Adrenal gland (tissue), 9 donors: ENCODE measurements at regions not wholly inside any gene's neighbourhood (a gene's known extent, or its start where the extent isn't known, plus 50 kb on each side); places are given as distances from the start of the nearest gene placed in this dataset.

Source experiments
- DNase-seq, 7 donors: peaks; one replicate each; pipeline ENCODE4 v3.0.0-alpha.2; 2019 to 2020
- H3K27ac ChIP-seq, 5 donors: fragments of 200-600 bp; sonication (generic) in 4 of 5; 1 replicate in 3 of 5; 2 replicates in 2 of 5; pipeline versions ENCODE4 v1.5.1 to v1.8.0; 2016 to 2020; ENCODE audit warnings: mild to moderate bottlenecking in 1 of 5
- H3K27me3 ChIP-seq: fragments of 200-600 bp; 2 replicates; pipeline ENCODE4 v1.8.0; 2021
- H3K36me3 ChIP-seq, 2 donors: fragments of 200-600 bp; replicated peaks in 1 of 2; 1 replicate in 1 of 2; 2 replicates in 1 of 2; pipeline versions ENCODE4 v1.5.1 to v1.8.0; 2018 to 2022
- H3K4me1 ChIP-seq, 2 donors: fragments of 200-600 bp; replicated peaks in 1 of 2; 1 replicate in 1 of 2; 2 replicates in 1 of 2; pipeline versions ENCODE4 v1.5.1 to v1.8.0; 2018 to 2021
- H3K4me3 ChIP-seq, 4 donors: fragments of 200-600 bp; sonication (generic) in 3 of 4; one replicate each; pipeline ENCODE4 v1.5.1; 2016 to 2018
- H3K9me3 ChIP-seq, 3 donors: fragments of 200-600 bp; sonication (generic) in 1 of 3; replicated peaks in 1 of 3; 1 replicate in 2 of 3; 2 replicates in 1 of 3; pipeline versions ENCODE4 v1.5.1 to v1.8.0; 2016 to 2021
- POLR2A ChIP-seq, 2 donors: fragments of 450-650 bp; IDR thresholded peaks; one replicate each; pipeline ENCODE4 v1.6.1; 2017; ENCODE audit warnings: antibody characterized with exemption in 2 of 2, mild to moderate bottlenecking in 2 of 2, moderate library complexity in 1 of 2
- WGBS, 4 donors: extraction: QIAGEN DNeasy Blood & Tissue Kit in 2 of 4; methylation state at CpG; one replicate each; pipeline versions ENCODE4 v1.1.5 to v1.1.7; 2013 to 2017; 5-methylcytosine and 5-hydroxymethylcytosine counted together
- intact Hi-C, 2 donors: fragments of 100-400 bp; cut with DNase I; formaldehyde crosslinking; loops; one replicate each; pipeline versions ENCODE4 v1.14.1 to v1.15.0; 2022 to 2023
- TF ChIP-seq, protein P1 (sequence below), 6 experiments: fragments of 450-650 bp in 4 of 6; fragments of 200-600 bp in 2 of 6; sonication (generic) in 1 of 6; IDR thresholded peaks; 1 replicate in 5 of 6; 2 replicates in 1 of 6; pipeline versions ENCODE4 v1.5.1 to v1.8.0; 2016 to 2021; ENCODE audit warnings: antibody characterized with exemption in 6 of 6, mild to moderate bottlenecking in 2 of 6, moderate library complexity in 1 of 6
- donor health status: healthy with polysubstance abuse.
- donor health status: Bipolar disorder and iron deficiency.
- donor health status: DM: yes; HTN: yes; CAD: no.
- donor health status: DM: no; HTN: no; CAD: no.
- donor health status: DM: no; HTN: no; CAD: no.

GRCh38 chr4:121213940-121214339 lies 49.8 kb upstream of the TNIP3 start:
- Histone ChIP-seq H3K27me3 (no peaks in the 10 kb centered on the region), H3K4me3 (no peak overlapping the region), H3K9me3 (no peaks in the 10 kb centered on the region), H3K27ac (no peak overlapping the region), H3K4me1 (no peaks in the 10 kb centered on the region), H3K36me3 (no peaks in the 10 kb centered on the region)
- WGBS, 4 donors: 85 to 91% (median 90%) methylated on average over 7 of the region's 7 CpGs
- TF ChIP-seq, protein P1, sequence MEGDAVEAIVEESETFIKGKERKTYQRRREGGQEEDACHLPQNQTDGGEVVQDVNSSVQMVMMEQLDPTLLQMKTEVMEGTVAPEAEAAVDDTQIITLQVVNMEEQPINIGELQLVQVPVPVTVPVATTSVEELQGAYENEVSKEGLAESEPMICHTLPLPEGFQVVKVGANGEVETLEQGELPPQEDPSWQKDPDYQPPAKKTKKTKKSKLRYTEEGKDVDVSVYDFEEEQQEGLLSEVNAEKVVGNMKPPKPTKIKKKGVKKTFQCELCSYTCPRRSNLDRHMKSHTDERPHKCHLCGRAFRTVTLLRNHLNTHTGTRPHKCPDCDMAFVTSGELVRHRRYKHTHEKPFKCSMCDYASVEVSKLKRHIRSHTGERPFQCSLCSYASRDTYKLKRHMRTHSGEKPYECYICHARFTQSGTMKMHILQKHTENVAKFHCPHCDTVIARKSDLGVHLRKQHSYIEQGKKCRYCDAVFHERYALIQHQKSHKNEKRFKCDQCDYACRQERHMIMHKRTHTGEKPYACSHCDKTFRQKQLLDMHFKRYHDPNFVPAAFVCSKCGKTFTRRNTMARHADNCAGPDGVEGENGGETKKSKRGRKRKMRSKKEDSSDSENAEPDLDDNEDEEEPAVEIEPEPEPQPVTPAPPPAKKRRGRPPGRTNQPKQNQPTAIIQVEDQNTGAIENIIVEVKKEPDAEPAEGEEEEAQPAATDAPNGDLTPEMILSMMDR (IDR thresholded peaks at IDR 0.05): no peak
- no peak for TF ChIP-seq POLR2A (IDR thresholded peaks at IDR 0.05)
- intact Hi-C loops: no loop called here
- no peak for DNase-seq
